ENCODE measurements at regions not wholly inside any gene's neighbourhood (a gene's known extent, or its start where the extent isn't known, plus 50 kb on each side); places are given as distances from the start of the nearest gene placed in this dataset.
"Not testable (repeated sequence)": the region's sequence is repeated elsewhere in the genome, so short reads cannot be mapped to it uniquely, and the experiment has no call there.

DNA sequence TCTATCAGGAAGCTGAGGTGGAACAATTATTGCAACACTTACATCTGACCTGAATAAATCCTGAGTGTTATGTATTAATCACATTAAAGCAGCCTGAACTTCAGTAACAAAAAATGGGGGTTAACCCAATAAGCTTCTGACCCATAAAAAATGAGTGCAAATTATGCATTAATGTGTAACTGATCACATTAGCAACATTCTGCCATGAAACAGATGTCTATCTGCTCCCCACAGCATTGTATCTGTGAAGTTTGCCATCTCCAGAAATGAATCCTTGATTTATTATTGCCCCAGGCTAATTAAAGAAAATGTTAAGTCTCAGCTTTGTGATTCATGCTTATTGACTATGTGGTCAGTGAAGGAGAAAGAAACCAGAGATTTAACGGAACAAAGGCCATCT is 304.9 kb downstream of the PCDH20 start:
- Histone ChIP-seq H3K4me1 (no peaks in the 10 kb centered on the region), H3K27me3 (no peaks in the 10 kb centered on the region), H3K27ac (no peak overlapping the region), H3K4me3 (no peak overlapping the region), H3K9me3 (no peaks in the 10 kb centered on the region), H3K36me3 (ENCODE audit: low read depth, missing control alignments) (no peaks in the 10 kb centered on the region)
- no peak for TF ChIP-seq POLR2A (IDR thresholded peaks at IDR 0.05)
- TF ChIP-seq, protein P1, sequence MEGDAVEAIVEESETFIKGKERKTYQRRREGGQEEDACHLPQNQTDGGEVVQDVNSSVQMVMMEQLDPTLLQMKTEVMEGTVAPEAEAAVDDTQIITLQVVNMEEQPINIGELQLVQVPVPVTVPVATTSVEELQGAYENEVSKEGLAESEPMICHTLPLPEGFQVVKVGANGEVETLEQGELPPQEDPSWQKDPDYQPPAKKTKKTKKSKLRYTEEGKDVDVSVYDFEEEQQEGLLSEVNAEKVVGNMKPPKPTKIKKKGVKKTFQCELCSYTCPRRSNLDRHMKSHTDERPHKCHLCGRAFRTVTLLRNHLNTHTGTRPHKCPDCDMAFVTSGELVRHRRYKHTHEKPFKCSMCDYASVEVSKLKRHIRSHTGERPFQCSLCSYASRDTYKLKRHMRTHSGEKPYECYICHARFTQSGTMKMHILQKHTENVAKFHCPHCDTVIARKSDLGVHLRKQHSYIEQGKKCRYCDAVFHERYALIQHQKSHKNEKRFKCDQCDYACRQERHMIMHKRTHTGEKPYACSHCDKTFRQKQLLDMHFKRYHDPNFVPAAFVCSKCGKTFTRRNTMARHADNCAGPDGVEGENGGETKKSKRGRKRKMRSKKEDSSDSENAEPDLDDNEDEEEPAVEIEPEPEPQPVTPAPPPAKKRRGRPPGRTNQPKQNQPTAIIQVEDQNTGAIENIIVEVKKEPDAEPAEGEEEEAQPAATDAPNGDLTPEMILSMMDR (IDR thresholded peaks at IDR 0.05): no peak
- intact Hi-C loops (cut with DNase I; ENCODE audit: low total_unique reads): no loop called here
- no peak for DNase-seq
- WGBS, 2 donors: 65 to 69% methylated on average over 1 of the region's 1 CpG

DNA sequence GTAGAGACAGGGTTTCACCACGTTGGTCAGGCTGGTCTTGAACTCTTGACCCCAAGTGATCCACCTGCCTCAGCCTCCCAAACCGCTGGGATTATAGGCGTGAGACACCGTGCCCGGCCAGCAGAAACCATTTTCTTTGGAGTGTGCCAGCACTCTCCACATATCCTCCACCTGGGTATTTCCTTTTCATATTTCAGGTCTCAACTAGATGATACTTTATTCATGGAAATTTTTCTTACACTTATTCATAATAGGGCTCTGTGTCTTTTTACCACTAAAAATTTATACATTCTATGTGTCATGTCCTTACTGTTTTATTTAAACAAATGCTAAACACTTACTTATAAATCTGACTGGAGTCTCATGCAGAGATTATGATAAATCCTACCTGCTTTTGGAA is 305.9 kb downstream of the PCDH20 start:
- no peak for DNase-seq
- TF ChIP-seq, protein P1 (IDR thresholded peaks at IDR 0.05): no peak
- no peak for TF ChIP-seq POLR2A (IDR thresholded peaks at IDR 0.05)
- no peaks in the 10 kb centered on the region for H3K36me3 ChIP-seq (ENCODE audit: low read depth, missing control alignments)
- H3K9me3 ChIP-seq: no peaks in the 10 kb centered on the region
- H3K4me1 ChIP-seq: no peaks in the 10 kb centered on the region
- H3K27me3 ChIP-seq: no peaks in the 10 kb centered on the region
- H3K4me3 ChIP-seq: no peak overlapping the region
- no peak overlapping the region for H3K27ac ChIP-seq
- intact Hi-C loops (cut with DNase I; ENCODE audit: low total_unique reads): no loop called here
- 88 to 95% methylated on average over 5 of the region's 5 CpGs for WGBS, 2 donors

DNA sequence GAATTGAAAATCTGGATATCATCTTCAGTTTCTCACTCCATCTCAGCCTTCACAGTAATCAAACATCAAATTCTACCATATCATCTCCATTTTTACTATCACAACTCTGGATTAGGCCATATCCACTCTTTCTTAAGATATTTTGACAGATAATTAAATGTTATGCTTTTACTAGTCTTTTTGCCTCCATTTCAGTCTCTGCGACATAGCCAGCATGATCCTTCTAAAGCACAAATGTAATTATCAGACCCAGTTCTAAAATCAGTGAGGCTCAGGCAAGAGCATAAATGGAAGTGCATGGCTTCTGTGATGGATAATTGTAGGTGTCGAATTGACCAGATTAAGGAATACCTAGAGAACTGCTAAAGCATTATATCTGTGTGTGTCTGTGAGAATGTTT is 307.7 kb downstream of the PCDH20 start:
- intact Hi-C loops (cut with DNase I; ENCODE audit: low total_unique reads): no loop called here
- no peak for DNase-seq
- Histone ChIP-seq H3K27me3 (no peaks in the 10 kb centered on the region), H3K4me1 (no peaks in the 10 kb centered on the region), H3K36me3 (ENCODE audit: low read depth, missing control alignments) (no peaks in the 10 kb centered on the region), H3K9me3 (no peaks in the 10 kb centered on the region), H3K4me3 (no peak overlapping the region), H3K27ac (no peak overlapping the region)
- TF ChIP-seq, protein P1 (IDR thresholded peaks at IDR 0.05): no peak
- TF ChIP-seq POLR2A (IDR thresholded peaks at IDR 0.05): no peak
- 97 to 100% methylated on average over 2 of the region's 2 CpGs for WGBS, 2 donors

DNA sequence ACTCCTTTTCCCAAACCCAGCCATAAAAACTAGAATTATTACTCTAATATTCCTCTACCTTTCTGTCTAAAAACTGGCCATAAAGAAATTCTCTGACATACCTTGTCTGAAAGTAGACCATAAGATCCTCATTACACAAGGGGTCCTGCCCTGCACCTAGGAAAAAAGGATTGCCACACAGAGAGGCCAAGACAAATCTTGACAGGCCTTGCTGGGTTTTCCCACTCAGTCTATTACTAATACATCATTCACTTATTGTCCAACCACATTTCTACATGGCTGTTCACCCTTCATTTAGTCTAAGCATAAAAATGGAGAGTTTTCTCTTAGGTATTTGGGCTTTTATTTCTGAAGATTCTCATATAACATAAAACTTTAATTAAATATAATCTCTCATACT is 319.8 kb downstream of the PCDH20 start:
- intact Hi-C loops (cut with DNase I; ENCODE audit: low total_unique reads): no loop called here
- Histone ChIP-seq H3K4me1 (no peaks in the 10 kb centered on the region), H3K36me3 (ENCODE audit: low read depth, missing control alignments) (no peaks in the 10 kb centered on the region), H3K9me3 (no peaks in the 10 kb centered on the region), H3K4me3 (no peak overlapping the region), H3K27ac (no peak overlapping the region), H3K27me3 (no peaks in the 10 kb centered on the region)
- DNase-seq: no peak
- no peak for TF ChIP-seq POLR2A (IDR thresholded peaks at IDR 0.05)
- TF ChIP-seq, protein P1 (IDR thresholded peaks at IDR 0.05): no peak

DNA sequence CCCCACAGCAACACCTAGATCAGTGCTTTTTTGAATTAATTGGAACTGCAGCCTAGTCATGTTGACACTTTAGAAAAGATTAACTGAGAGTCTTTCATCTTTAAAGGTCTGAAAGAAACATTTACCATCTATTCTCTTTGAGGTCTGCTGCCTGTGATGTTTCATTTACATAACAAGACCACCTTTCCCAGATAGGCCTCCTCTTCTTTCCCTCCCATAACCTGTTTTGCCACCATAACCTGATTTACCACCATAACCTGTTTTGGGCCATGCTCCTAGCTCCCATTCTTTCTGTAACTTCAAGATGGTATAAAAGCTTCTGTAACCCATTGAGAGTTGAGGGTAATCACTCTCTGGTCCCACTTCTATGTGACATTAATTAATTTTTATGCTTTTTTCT is 320.8 kb downstream of the PCDH20 start:
- TF ChIP-seq, protein P1 (IDR thresholded peaks at IDR 0.05): no peak
- TF ChIP-seq POLR2A (IDR thresholded peaks at IDR 0.05): no peak
- H3K27ac ChIP-seq: no peak overlapping the region
- no peak for DNase-seq
- intact Hi-C loops (cut with DNase I; ENCODE audit: low total_unique reads): no loop called here
- H3K4me3 ChIP-seq: no peak overlapping the region
- no peaks in the 10 kb centered on the region for H3K36me3 ChIP-seq (ENCODE audit: low read depth, missing control alignments)
- no peaks in the 10 kb centered on the region for H3K9me3 ChIP-seq
- H3K4me1 ChIP-seq: no peaks in the 10 kb centered on the region
- no peaks in the 10 kb centered on the region for H3K27me3 ChIP-seq

DNA sequence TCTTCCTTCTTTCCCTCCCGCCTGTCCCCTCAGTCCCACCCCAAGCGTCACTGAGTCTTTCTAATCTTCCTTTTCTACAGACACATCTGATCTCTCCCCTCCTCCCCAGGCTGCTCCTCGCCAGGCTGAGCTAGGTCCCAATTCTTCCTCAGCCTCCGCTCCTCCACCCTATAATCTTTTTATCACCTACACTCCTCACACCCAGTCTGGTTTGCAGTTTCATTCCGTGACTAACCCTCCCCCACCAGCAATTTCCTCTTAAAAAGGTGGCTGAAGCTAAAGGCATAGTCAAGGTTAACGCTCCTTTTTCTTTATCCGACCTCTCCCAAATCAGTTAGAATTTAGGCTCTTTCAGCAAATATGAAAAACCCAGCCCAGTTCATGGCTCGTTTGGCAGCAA is 325.8 kb downstream of the PCDH20 start:
- DNase-seq; H3K36me3 ChIP-seq (ENCODE audit: low read depth, missing control alignments); H3K9me3 ChIP-seq; H3K27ac ChIP-seq; H3K4me1 ChIP-seq; intact Hi-C loops (cut with DNase I; ENCODE audit: low total_unique reads); H3K27me3 ChIP-seq; H3K4me3 ChIP-seq: not testable (repeated sequence)
- 55 to 63% methylated on average over 8 of the region's 8 CpGs for WGBS, 2 donors
